ENCODE measurements at regions not wholly inside any gene's neighbourhood (a gene's known extent, or its start where the extent isn't known, plus 50 kb on each side); places are given as distances from the start of the nearest gene placed in this dataset.
"Not testable (repeated sequence)": the region's sequence is repeated elsewhere in the genome, so short reads cannot be mapped to it uniquely, and the experiment has no call there.

DNA sequence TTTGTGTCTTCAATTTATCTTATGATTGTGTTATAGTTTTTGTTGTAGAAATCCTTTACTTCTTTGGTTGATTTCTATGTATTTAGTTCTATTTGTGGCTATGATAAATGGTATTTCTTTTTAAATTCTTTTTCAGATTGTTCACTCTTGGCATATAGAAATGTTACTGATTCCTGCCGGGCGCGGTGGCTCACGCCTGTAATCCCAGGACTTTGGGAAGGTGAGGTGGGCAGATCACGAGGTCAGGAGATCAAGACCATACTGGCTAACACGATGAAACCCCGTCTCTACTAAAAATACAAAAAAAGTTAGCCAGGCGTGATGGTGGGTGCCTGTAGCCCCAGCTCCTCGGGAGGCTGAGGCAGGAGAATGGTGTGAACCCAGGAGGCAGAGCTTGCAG, 158.6 kb upstream of the TPTE start:
- not testable (repeated sequence) for DNase-seq (ENCODE audit: low spot score)

GRCh38 chr21:10363321-10363720, 158.1 kb upstream of the TPTE start:
- intact Hi-C loops (cut with DNase I); DNase-seq (ENCODE audit: low spot score): not testable (repeated sequence)

More for the DNA sequence above, 158.6 kb upstream of the TPTE start:
- intact Hi-C loops (cut with DNase I): not testable (repeated sequence)

DNA sequence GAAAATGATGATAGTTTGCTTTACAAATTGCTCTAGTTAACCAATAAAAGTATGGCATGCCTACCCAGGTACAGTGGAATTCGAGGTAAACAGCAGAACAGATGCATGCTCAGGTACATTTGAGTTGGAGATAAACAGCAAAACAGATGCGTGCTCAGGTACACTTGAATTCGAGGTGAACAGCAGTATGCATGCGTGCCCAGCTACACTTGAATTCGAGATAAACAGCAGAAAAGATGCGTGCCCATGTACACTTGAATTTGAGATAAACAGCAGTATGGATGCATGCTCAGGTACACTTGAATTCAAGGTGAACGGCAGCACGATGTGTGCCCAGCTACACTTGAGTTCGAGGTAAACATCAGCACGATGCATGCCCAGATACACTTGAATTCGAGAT, 155.2 kb upstream of the TPTE start:
- DNase-seq (ENCODE audit: low spot score); intact Hi-C loops (cut with DNase I): not testable (repeated sequence)

GRCh38 chr21:10367586-10367985, 153.8 kb upstream of the TPTE start:
- DNase-seq (ENCODE audit: low spot score); intact Hi-C loops (cut with DNase I): not testable (repeated sequence)

DNA sequence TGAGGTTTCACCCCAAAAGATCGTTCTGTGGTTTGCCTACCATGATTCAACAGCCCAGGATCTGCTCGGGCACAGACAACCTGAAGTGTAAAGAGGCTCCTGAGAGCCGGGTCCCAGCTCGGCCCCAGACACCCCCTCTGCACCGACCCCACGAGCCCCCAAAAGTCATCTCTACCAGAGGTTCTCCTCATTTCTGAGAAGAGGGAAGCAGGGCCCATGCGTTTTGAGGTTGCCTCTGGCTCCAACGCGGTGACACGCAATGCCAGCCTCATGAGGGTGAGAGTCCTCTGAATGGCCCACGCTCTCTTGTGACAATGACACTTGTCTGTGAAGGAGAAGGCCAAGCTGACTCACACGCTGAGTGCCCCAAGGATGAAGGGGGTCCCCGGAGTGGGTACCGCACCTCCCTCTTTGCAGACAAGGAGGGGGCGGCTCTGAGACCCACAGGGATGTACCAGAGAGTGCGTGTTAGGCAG, 153.0 kb upstream of the TPTE start:
- DNase-seq (ENCODE audit: low spot score); intact Hi-C loops (cut with DNase I): not testable (repeated sequence)

- DNase-seq (ENCODE audit: low spot score); intact Hi-C loops (cut with DNase I): not testable (repeated sequence)
Measured at GRCh38 chr21:10369289-10369688, 152.1 kb upstream of the TPTE start.

DNA sequence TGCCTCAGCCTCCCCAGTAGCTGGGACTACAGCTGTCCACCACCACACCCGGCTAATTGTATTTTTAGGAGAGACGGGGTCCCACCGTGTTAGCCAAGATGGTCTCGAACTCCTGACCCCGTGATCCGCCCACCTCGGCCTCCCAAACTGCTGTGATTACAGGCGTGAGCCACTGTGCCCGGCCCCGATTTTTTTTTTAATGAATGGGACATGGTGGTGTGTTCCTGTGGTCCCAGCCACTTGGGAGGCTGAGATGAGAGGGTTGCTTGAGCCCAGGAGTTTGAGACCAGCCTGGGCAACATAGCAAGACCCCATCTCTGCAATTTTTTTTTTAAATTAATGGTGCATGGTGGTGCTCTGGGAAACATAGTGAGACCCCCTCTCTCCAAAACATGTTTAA, 143.6 kb upstream of the TPTE start:
- intact Hi-C loops (cut with DNase I); DNase-seq (ENCODE audit: low spot score): not testable (repeated sequence)

DNA sequence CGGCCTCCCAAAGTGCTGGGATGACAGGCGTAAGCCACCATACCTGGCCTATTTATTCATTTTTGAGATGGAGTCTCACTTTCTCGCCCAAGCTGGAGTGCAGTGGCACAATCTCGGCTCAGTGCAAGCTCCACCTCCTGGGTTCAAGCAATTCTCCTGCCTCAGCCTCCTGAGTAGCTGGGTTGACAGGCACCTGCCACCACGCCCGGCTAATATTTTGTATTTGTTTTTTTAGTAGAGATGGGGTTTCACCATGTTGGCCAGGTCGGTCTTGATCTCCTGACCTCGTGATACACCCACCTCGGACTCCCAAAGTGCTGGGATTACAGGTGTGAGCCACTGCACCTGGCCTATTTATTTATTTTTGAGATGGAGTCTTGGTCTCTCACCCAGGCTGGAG, 141.6 kb upstream of the TPTE start:
- intact Hi-C loops (cut with DNase I); DNase-seq (ENCODE audit: low spot score): not testable (repeated sequence)

GRCh38 chr21:10381687-10382060, 139.7 kb upstream of the TPTE start:
- intact Hi-C loops (cut with DNase I); DNase-seq (ENCODE audit: low spot score): not testable (repeated sequence)

GRCh38 chr21:10382135-10382534, 139.2 kb upstream of the TPTE start:
- DNase-seq (ENCODE audit: low spot score); intact Hi-C loops (cut with DNase I): not testable (repeated sequence)

GRCh38 chr21:10382580-10382979, 138.8 kb upstream of the TPTE start:
- intact Hi-C loops (cut with DNase I): not testable (repeated sequence)

GRCh38 chr21:10383571-10383970, 137.8 kb upstream of the TPTE start:
- DNase-seq (ENCODE audit: low spot score); intact Hi-C loops (cut with DNase I): not testable (repeated sequence)

More at GRCh38 chr21:10382580-10382979, 138.8 kb upstream of the TPTE start:
- not testable (repeated sequence) for DNase-seq (ENCODE audit: low spot score)

- intact Hi-C loops (cut with DNase I); DNase-seq (ENCODE audit: low spot score): not testable (repeated sequence)
Measured at GRCh38 chr21:10384304-10384861, 137.0 kb upstream of the TPTE start.

DNA sequence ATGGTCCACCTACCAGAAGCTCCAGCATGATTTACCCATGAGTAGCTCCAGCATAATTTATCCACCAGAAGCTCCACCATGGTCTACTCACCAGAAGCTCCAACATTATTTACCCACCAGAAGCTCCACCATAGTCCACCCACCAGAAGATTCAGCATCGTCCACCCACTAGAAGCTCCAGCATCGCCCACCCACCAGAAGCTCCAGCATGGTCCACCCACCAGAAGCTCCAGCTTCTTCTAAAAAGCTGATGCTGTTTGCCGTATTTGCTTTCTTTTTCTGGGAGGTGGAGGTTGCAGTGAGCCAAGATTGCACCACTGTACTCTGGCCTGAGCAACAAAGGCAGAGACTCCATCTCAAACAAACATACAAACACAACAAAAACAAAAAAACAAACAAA, 136.2 kb upstream of the TPTE start:
- DNase-seq (ENCODE audit: low spot score); intact Hi-C loops (cut with DNase I): not testable (repeated sequence)

- DNase-seq (ENCODE audit: low spot score); intact Hi-C loops (cut with DNase I): not testable (repeated sequence)
Measured at GRCh38 chr21:10385898-10386527, 135.4 kb upstream of the TPTE start.

DNA sequence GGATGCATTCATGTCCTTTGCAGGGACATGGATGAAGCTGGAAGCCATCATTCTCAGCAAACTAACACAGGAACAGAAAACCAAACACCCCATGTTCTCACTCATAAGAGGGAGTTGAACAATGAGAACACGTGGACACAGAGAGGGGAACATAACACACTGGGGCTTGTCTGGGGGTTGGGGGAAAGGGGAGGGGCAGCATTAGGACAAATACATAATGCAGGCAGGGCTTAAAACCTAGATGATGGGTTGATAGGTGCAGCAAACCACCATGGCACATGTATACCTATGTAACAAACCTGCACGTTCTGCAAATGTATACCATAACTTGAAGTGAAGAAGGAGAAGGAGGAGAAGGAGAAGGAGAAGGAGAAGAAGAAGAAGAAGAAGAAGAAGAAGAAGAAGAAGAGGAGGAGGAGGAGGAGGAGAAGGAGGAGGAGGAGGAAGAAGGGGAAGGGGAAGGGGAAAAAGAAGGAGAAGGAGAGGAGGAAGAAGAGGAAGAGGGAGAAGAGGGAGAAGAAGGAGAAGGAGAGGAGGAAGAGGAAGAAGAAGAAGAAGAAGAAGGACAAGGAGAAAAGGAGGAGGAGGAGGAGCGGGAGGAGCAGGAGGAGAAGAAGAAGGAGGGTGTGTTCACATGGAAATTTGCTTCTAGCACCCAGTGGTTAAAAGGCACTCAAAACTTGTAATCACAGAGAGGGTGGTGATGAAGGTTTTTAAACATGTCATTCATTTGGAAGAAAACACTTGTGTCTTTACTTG, 133.5 kb upstream of the TPTE start:
- intact Hi-C loops (cut with DNase I): not testable (repeated sequence)

DNA sequence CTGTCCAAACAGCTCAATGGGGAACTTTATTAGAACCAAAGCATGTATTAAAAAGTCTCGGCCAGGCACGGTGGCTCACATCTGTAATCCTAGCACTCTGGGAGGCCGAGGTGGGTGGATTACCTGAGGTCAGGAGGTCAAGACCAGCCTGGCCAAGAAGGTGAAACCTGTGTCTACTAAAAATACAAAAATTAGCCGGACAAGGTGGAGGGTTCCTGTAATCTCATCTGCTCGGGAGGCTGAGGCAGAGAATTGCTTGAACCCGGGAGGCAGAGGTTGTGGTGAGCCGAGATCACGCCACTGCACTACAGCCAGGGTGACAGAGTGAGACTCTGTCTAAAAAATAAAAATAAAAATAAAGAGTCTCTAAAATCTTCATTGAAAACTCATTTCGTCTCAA, 132.8 kb upstream of the TPTE start:
- intact Hi-C loops (cut with DNase I): not testable (repeated sequence)

More for the DNA sequence above, 133.5 kb upstream of the TPTE start:
- not testable (repeated sequence) for DNase-seq (ENCODE audit: low spot score)

DNA sequence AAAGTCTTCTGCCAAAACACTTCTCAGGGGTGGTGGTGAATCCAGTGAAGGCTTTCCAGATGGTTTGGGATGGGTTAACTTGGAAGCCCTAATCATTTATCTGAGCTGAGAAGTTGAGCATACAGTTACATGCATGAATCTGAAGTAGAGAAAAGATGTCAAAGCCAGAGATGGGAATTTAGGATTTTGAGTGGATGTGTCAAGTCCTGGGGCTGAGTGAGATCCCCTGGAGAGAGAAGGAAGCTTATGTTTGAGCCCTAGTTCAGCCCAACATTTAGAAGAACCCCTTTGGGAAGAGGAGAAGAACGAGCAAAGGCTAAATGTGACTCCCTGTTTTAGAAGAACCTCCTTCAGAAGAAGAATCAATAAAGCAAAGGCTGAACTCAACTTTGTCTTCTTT, 129.1 kb upstream of the TPTE start:
- DNase-seq (ENCODE audit: low spot score); intact Hi-C loops (cut with DNase I): not testable (repeated sequence)

More for the DNA sequence above, 132.8 kb upstream of the TPTE start:
- DNase-seq (ENCODE audit: low spot score): not testable (repeated sequence)

- DNase-seq (ENCODE audit: low spot score); intact Hi-C loops (cut with DNase I): not testable (repeated sequence)
Measured at GRCh38 chr21:10395963-10396362, 125.4 kb upstream of the TPTE start.

- DNase-seq (ENCODE audit: low spot score); intact Hi-C loops (cut with DNase I): not testable (repeated sequence)
Measured at GRCh38 chr21:10397495-10397915, 123.9 kb upstream of the TPTE start.

Measured in cardiac septum (tissue), 1 donor.